ENCODE measurements at regions not wholly inside any gene's neighbourhood (a gene's known extent, or its start where the extent isn't known, plus 50 kb on each side); places are given as distances from the start of the nearest gene placed in this dataset.

- Histone ChIP-seq H3K27me3 (ENCODE audit: control insufficient read depth, insufficient read depth, low read length) (no peaks in the 10 kb centered on the region), H3K4me3 (ENCODE audit: low read length) (no peak overlapping the region), H3K9me3 (ENCODE audit: control insufficient read depth, insufficient read depth, low read length) (no peaks in the 10 kb centered on the region), H3K36me3 (ENCODE audit: control insufficient read depth, insufficient read depth, low read length) (no peaks in the 10 kb centered on the region), H3K4me1 (ENCODE audit: control insufficient read depth, insufficient read depth, low read length) (peaks cover 6% of the 10 kb centered on the region; the same call in 1 of the 2 replicates), H3K27ac (ENCODE audit: low read length) (no peak overlapping the region)
- DNase-seq (ENCODE audit: low read depth, low spot score): no peak
- WGBS (ENCODE audit: insufficient coverage, insufficient read length): no CpG with 5 or more reads among the region's 7 CpGs
These were observed 526.1 kb upstream of the WWC1 start for GRCh38 chr5:167765352-167765751.

GRCh38 chr5:167766957-167767356, 524.5 kb upstream of the WWC1 start:
- DNase-seq (ENCODE audit: low read depth, low spot score): no peak
- H3K9me3 ChIP-seq (ENCODE audit: control insufficient read depth, insufficient read depth, low read length): no peaks in the 10 kb centered on the region
- no peaks in the 10 kb centered on the region for H3K36me3 ChIP-seq (ENCODE audit: control insufficient read depth, insufficient read depth, low read length)
- no peak overlapping the region for H3K4me3 ChIP-seq (ENCODE audit: low read length)
- no peak overlapping the region for H3K27ac ChIP-seq (ENCODE audit: low read length)
- WGBS (ENCODE audit: insufficient coverage, insufficient read length): no CpG with 5 or more reads among the region's 2 CpGs
- peaks cover 6% of the 10 kb centered on the region; the same call in 1 of the 2 replicates for H3K4me1 ChIP-seq (ENCODE audit: control insufficient read depth, insufficient read depth, low read length)
- H3K27me3 ChIP-seq (ENCODE audit: control insufficient read depth, insufficient read depth, low read length): no peaks in the 10 kb centered on the region

DNA sequence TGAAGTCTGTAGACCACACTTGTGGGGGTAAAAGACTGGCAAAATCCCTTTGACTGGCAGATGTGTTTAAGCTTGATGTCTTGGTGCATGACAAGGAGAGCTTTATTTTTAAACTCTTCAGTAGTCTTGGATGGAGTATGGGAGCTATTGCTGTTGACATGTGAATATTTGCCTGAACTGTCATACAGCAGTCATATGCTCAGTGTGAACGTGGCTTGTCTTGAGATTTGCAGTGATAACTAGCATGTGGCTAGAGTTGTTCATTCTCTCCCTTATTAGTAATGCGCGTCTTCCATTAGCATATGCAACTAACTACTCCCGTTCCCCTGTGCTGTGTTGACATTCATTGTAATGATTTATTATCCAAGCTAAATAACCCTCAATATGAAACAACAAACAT, 523.6 kb upstream of the WWC1 start:
- no peak overlapping the region for H3K4me3 ChIP-seq (ENCODE audit: low read length)
- no peaks in the 10 kb centered on the region for H3K36me3 ChIP-seq (ENCODE audit: control insufficient read depth, insufficient read depth, low read length)
- peaks cover 6% of the 10 kb centered on the region; the same call in 1 of the 2 replicates for H3K4me1 ChIP-seq (ENCODE audit: control insufficient read depth, insufficient read depth, low read length)
- no peaks in the 10 kb centered on the region for H3K27me3 ChIP-seq (ENCODE audit: control insufficient read depth, insufficient read depth, low read length)
- no CpG with 5 or more reads among the region's 4 CpGs for WGBS (ENCODE audit: insufficient coverage, insufficient read length)
- no peaks in the 10 kb centered on the region for H3K9me3 ChIP-seq (ENCODE audit: control insufficient read depth, insufficient read depth, low read length)
- DNase-seq (ENCODE audit: low read depth, low spot score): no peak
- no peak overlapping the region for H3K27ac ChIP-seq (ENCODE audit: low read length)

GRCh38 chr5:167769846-167770413, 521.5 kb upstream of the WWC1 start:
- Histone ChIP-seq H3K36me3 (ENCODE audit: control insufficient read depth, insufficient read depth, low read length) (no peaks in the 10 kb centered on the region), H3K27me3 (ENCODE audit: control insufficient read depth, insufficient read depth, low read length) (no peaks in the 10 kb centered on the region), H3K27ac (ENCODE audit: low read length) (no peak overlapping the region), H3K4me1 (ENCODE audit: control insufficient read depth, insufficient read depth, low read length) (peaks cover 4% of the 10 kb centered on the region; the same call in 1 of the 2 replicates), H3K9me3 (ENCODE audit: control insufficient read depth, insufficient read depth, low read length) (no peaks in the 10 kb centered on the region), H3K4me3 (ENCODE audit: low read length) (no peak overlapping the region)
- WGBS (ENCODE audit: insufficient coverage, insufficient read length): no CpG with 5 or more reads among the region's 2 CpGs
- DNase-seq (ENCODE audit: low read depth, low spot score): no peak

GRCh38 chr5:167770461-167770860, 521.0 kb upstream of the WWC1 start:
- no peaks in the 10 kb centered on the region for H3K36me3 ChIP-seq (ENCODE audit: control insufficient read depth, insufficient read depth, low read length)
- no peaks in the 10 kb centered on the region for H3K27me3 ChIP-seq (ENCODE audit: control insufficient read depth, insufficient read depth, low read length)
- H3K27ac ChIP-seq (ENCODE audit: low read length): no peak overlapping the region
- no peaks in the 10 kb centered on the region for H3K9me3 ChIP-seq (ENCODE audit: control insufficient read depth, insufficient read depth, low read length)
- H3K4me1 ChIP-seq (ENCODE audit: control insufficient read depth, insufficient read depth, low read length): peaks cover 3% of the 10 kb centered on the region; the same call in 1 of the 2 replicates
- WGBS (ENCODE audit: insufficient coverage, insufficient read length): no CpG with 5 or more reads among the region's 5 CpGs
- H3K4me3 ChIP-seq (ENCODE audit: low read length): no peak overlapping the region
- no peak for DNase-seq (ENCODE audit: low read depth, low spot score)

- H3K4me3 ChIP-seq (ENCODE audit: low read length): no peak overlapping the region
- WGBS (ENCODE audit: insufficient coverage, insufficient read length): no CpG with 5 or more reads among the region's 6 CpGs
- peaks cover 1% of the 10 kb centered on the region; the same call in 1 of the 2 replicates for H3K4me1 ChIP-seq (ENCODE audit: control insufficient read depth, insufficient read depth, low read length)
- no peaks in the 10 kb centered on the region for H3K27me3 ChIP-seq (ENCODE audit: control insufficient read depth, insufficient read depth, low read length)
- no peaks in the 10 kb centered on the region for H3K9me3 ChIP-seq (ENCODE audit: control insufficient read depth, insufficient read depth, low read length)
- H3K27ac ChIP-seq (ENCODE audit: low read length): no peak overlapping the region
- no peak for DNase-seq (ENCODE audit: low read depth, low spot score)
- no peaks in the 10 kb centered on the region for H3K36me3 ChIP-seq (ENCODE audit: control insufficient read depth, insufficient read depth, low read length)
These were observed 519.9 kb upstream of the WWC1 start for GRCh38 chr5:167771571-167771970.

GRCh38 chr5:167773668-167774301, 517.7 kb upstream of the WWC1 start:
- Histone ChIP-seq H3K36me3 (ENCODE audit: control insufficient read depth, insufficient read depth, low read length) (no peaks in the 10 kb centered on the region), H3K4me1 (ENCODE audit: control insufficient read depth, insufficient read depth, low read length) (no peaks in the 10 kb centered on the region), H3K27ac (ENCODE audit: low read length) (no peak overlapping the region), H3K4me3 (ENCODE audit: low read length) (no peak overlapping the region), H3K27me3 (ENCODE audit: control insufficient read depth, insufficient read depth, low read length) (no peaks in the 10 kb centered on the region), H3K9me3 (ENCODE audit: control insufficient read depth, insufficient read depth, low read length) (no peaks in the 10 kb centered on the region)
- WGBS (ENCODE audit: insufficient coverage, insufficient read length): no CpG with 5 or more reads among the region's 5 CpGs
- no peak for DNase-seq (ENCODE audit: low read depth, low spot score)

DNA sequence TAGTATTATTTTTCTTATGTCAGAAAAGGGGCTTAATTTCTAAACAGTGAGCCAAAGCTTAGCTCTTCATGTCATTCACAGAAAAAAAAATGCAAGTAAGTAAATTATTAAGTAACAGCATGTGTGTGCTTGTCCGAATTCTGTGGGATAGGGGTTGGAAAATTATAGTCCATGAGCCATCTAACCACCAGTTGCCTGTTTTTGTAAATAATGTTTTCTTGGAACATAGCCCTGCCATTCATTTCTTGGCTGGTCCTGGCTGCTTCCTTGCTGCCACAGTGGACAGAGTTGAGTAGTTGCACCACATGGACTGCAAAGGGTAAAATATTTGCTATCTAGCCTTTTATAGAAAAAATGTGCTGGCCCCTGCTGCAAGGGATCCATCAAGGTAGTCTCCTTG, 513.7 kb upstream of the WWC1 start:
- no CpG with 5 or more reads among the region's 1 CpG for WGBS (ENCODE audit: insufficient coverage, insufficient read length)
- no peak for DNase-seq (ENCODE audit: low read depth, low spot score)
- H3K27ac ChIP-seq (ENCODE audit: low read length): no peak overlapping the region
- no peaks in the 10 kb centered on the region for H3K4me1 ChIP-seq (ENCODE audit: control insufficient read depth, insufficient read depth, low read length)
- H3K4me3 ChIP-seq (ENCODE audit: low read length): no peak overlapping the region
- no peaks in the 10 kb centered on the region for H3K36me3 ChIP-seq (ENCODE audit: control insufficient read depth, insufficient read depth, low read length)
- no peaks in the 10 kb centered on the region for H3K27me3 ChIP-seq (ENCODE audit: control insufficient read depth, insufficient read depth, low read length)
- no peaks in the 10 kb centered on the region for H3K9me3 ChIP-seq (ENCODE audit: control insufficient read depth, insufficient read depth, low read length)

- WGBS (ENCODE audit: insufficient coverage, insufficient read length): no CpG with 5 or more reads among the region's 2 CpGs
- Histone ChIP-seq H3K27me3 (ENCODE audit: control insufficient read depth, insufficient read depth, low read length) (no peaks in the 10 kb centered on the region), H3K27ac (ENCODE audit: low read length) (no peak overlapping the region), H3K4me1 (ENCODE audit: control insufficient read depth, insufficient read depth, low read length) (no peaks in the 10 kb centered on the region), H3K36me3 (ENCODE audit: control insufficient read depth, insufficient read depth, low read length) (no peaks in the 10 kb centered on the region), H3K4me3 (ENCODE audit: low read length) (no peak overlapping the region), H3K9me3 (ENCODE audit: control insufficient read depth, insufficient read depth, low read length) (no peaks in the 10 kb centered on the region)
- DNase-seq (ENCODE audit: low read depth, low spot score): no peak
These were observed 513.2 kb upstream of the WWC1 start for GRCh38 chr5:167778228-167778627.

- no peak for DNase-seq (ENCODE audit: low read depth, low spot score)
- Histone ChIP-seq H3K27ac (ENCODE audit: low read length) (no peak overlapping the region), H3K9me3 (ENCODE audit: control insufficient read depth, insufficient read depth, low read length) (no peaks in the 10 kb centered on the region), H3K36me3 (ENCODE audit: control insufficient read depth, insufficient read depth, low read length) (no peaks in the 10 kb centered on the region), H3K4me3 (ENCODE audit: low read length) (no peak overlapping the region), H3K4me1 (ENCODE audit: control insufficient read depth, insufficient read depth, low read length) (no peaks in the 10 kb centered on the region), H3K27me3 (ENCODE audit: control insufficient read depth, insufficient read depth, low read length) (no peaks in the 10 kb centered on the region)
- WGBS (ENCODE audit: insufficient coverage, insufficient read length): no CpG with 5 or more reads among the region's 3 CpGs
These were observed 511.8 kb upstream of the WWC1 start for GRCh38 chr5:167779644-167780043.

DNA sequence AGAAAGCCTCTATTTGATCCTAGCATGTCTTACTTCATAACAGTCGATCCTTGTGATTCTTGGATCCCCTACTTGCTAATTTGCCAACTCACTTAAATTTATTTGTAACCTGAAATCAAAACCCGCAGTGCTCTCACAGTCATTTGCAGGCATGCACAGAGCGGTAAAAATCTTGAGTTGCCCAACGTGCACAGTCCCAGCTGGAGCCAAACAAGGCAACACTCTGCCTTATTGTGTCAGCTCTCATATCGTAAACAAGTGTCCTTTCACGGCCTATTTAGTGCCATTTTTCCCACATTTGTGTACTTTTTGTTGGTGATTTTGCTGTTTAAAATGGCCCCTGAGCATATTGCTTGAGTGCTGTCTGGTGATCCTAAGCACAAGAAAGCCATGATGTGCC, 511.3 kb upstream of the WWC1 start:
- H3K27ac ChIP-seq (ENCODE audit: low read length): no peak overlapping the region
- H3K4me3 ChIP-seq (ENCODE audit: low read length): no peak overlapping the region
- no CpG with 5 or more reads among the region's 6 CpGs for WGBS (ENCODE audit: insufficient coverage, insufficient read length)
- H3K36me3 ChIP-seq (ENCODE audit: control insufficient read depth, insufficient read depth, low read length): no peaks in the 10 kb centered on the region
- H3K9me3 ChIP-seq (ENCODE audit: control insufficient read depth, insufficient read depth, low read length): no peaks in the 10 kb centered on the region
- no peaks in the 10 kb centered on the region for H3K27me3 ChIP-seq (ENCODE audit: control insufficient read depth, insufficient read depth, low read length)
- no peaks in the 10 kb centered on the region for H3K4me1 ChIP-seq (ENCODE audit: control insufficient read depth, insufficient read depth, low read length)
- no peak for DNase-seq (ENCODE audit: low read depth, low spot score)
